Hepatocyte (in vitro differentiated cells): ENCODE measurements at regions not wholly inside any gene's neighbourhood (a gene's known extent, or its start where the extent isn't known, plus 50 kb on each side); places are given as distances from the start of the nearest gene placed in this dataset.
A peak's percentile ranks its signal among the peaks of the same experiment; 100 is the strongest.

Source experiments
- DNase-seq: peaks from one replicate; pipeline ENCODE4 v3.0.0-alpha.2; 2016; ENCODE audit warnings: low spot score
- H2AFZ ChIP-seq: fragments of 200-600 bp; sonication (generic); 2 replicates; pipeline ENCODE4 v1.6.0; 2016; ENCODE audit warnings: antibody characterized with exemption, mild to moderate bottlenecking
- H3K27ac ChIP-seq: fragments of 200-600 bp; sonication (generic); 2 replicates; pipeline ENCODE4 v1.5.1; 2016; ENCODE audit warnings: mild to moderate bottlenecking
- H3K27me3 ChIP-seq: fragments of 200-600 bp; sonication (generic); 2 replicates; pipeline ENCODE4 v1.6.1; 2016
- H3K36me3 ChIP-seq: fragments of 200-600 bp; sonication (generic); replicated peaks from 2 replicates; pipeline ENCODE4 v1.5.1; 2016; ENCODE audit warnings: low read depth; ENCODE audit not compliant: insufficient read depth
- H3K4me1 ChIP-seq: fragments of 200-600 bp; sonication (generic); 2 replicates; pipeline ENCODE4 v1.5.1; 2016; ENCODE audit warnings: mild to moderate bottlenecking, moderate library complexity; ENCODE audit not compliant: insufficient read depth
- H3K4me2 ChIP-seq: fragments of 200-600 bp; sonication (generic); 2 replicates; pipeline ENCODE4 v1.6.0; 2016
- H3K4me3 ChIP-seq: fragments of 200-600 bp; sonication (generic); 2 replicates; pipeline ENCODE4 v1.5.1; 2016; ENCODE audit warnings: mild to moderate bottlenecking
- H3K79me2 ChIP-seq: fragments of 200-600 bp; sonication (generic); 2 replicates; pipeline ENCODE4 v1.6.0; 2017; ENCODE audit warnings: mild to moderate bottlenecking
- H3K9me2 ChIP-seq: fragments of 200-600 bp; sonication (generic); replicated peaks from 2 replicates; pipeline ENCODE4 v1.6.0; 2017; ENCODE audit warnings: mild to moderate bottlenecking; ENCODE audit not compliant: insufficient read depth
- H3K9me3 ChIP-seq: fragments of 200-600 bp; sonication (generic); 2 replicates; pipeline ENCODE4 v1.5.1; 2016; ENCODE audit warnings: low read depth, mild to moderate bottlenecking
- H4K20me1 ChIP-seq: fragments of 200-600 bp; sonication (generic); 2 replicates; pipeline ENCODE4 v1.6.0; 2016; ENCODE audit warnings: mild to moderate bottlenecking; ENCODE audit not compliant: insufficient read depth, poor library complexity, severe bottlenecking
- EZH2 ChIP-seq: fragments of 200-600 bp; sonication (generic); IDR thresholded peaks from 2 replicates; pipeline ENCODE4 v1.6.1; 2016; ENCODE audit warnings: antibody characterized with exemption, mild to moderate bottlenecking, borderline replicate concordance
- EZH2phosphoT487 ChIP-seq: fragments of 200-600 bp; sonication (generic); IDR thresholded peaks from one replicate; pipeline ENCODE4 v1.6.1; 2018; ENCODE audit warnings: antibody characterized with exemption, mild to moderate bottlenecking, low read depth, moderate library complexity; ENCODE audit not compliant: unreplicated experiment, severe bottlenecking
- WGBS: methylation state at CpG from one replicate; pipeline ENCODE4 v1.1.6; 2016; ENCODE audit warnings: low lambda C conversion rate; ENCODE audit errors: missing lambda C conversion rate; 5-methylcytosine and 5-hydroxymethylcytosine counted together
- TF ChIP-seq, protein P1 (sequence below): fragments of 200-600 bp; sonication (generic); IDR thresholded peaks from 2 replicates; pipeline ENCODE4 v1.5.1; 2016; ENCODE audit warnings: antibody characterized with exemption, mild to moderate bottlenecking; ENCODE audit not compliant: poor library complexity

- DNase-seq, result no peak
- Histone ChIP-seq H3K9me2 (no peaks in the 10 kb centered on the region), H3K79me2 (no peaks in the 10 kb centered on the region), H3K4me1 (no peaks in the 10 kb centered on the region), H3K9me3 (no peaks in the 10 kb centered on the region), H3K27ac (no peak overlapping the region), H2AFZ (no peak overlapping the region), H3K4me3 (no peak overlapping the region), H3K27me3 (no peaks in the 10 kb centered on the region), H3K4me2 (no peak overlapping the region), H3K36me3 (no peaks in the 10 kb centered on the region), H4K20me1 (no peaks in the 10 kb centered on the region)
- WGBS, result 97% methylated on average over 4 of the region's 4 CpGs
- no peak for TF ChIP-seq EZH2phosphoT487
- TF ChIP-seq, protein P1, sequence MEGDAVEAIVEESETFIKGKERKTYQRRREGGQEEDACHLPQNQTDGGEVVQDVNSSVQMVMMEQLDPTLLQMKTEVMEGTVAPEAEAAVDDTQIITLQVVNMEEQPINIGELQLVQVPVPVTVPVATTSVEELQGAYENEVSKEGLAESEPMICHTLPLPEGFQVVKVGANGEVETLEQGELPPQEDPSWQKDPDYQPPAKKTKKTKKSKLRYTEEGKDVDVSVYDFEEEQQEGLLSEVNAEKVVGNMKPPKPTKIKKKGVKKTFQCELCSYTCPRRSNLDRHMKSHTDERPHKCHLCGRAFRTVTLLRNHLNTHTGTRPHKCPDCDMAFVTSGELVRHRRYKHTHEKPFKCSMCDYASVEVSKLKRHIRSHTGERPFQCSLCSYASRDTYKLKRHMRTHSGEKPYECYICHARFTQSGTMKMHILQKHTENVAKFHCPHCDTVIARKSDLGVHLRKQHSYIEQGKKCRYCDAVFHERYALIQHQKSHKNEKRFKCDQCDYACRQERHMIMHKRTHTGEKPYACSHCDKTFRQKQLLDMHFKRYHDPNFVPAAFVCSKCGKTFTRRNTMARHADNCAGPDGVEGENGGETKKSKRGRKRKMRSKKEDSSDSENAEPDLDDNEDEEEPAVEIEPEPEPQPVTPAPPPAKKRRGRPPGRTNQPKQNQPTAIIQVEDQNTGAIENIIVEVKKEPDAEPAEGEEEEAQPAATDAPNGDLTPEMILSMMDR, result no peak
- no peak for TF ChIP-seq EZH2
These were observed 396.5 kb downstream of the ZNF608 start for GRCh38 chr5:124349931-124350330.

DNA sequence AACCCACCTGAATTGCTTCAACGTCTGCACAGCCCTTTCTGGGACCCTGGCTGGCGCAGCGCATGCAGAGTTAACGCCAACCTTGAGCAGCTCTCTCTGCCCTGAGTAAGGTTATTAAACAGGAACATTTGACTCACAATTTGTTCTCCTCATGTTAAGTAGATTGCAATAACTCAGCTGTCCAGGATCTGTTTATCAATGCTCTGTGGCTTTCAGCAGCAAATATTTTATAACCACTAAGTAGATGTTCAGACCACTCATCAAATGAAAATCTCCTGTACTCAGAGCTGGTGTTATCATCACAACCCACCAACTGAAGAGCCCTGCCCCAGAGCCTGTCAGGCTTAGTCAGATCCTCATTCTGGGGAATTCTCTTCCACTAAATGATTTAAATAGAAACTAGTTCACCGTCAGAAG, 403.0 kb downstream of the ZNF608 start:
- Histone ChIP-seq H3K36me3 (no peaks in the 10 kb centered on the region), H3K27me3 (no peaks in the 10 kb centered on the region), H2AFZ (no peak overlapping the region), H3K4me2 (no peak overlapping the region), H3K79me2 (no peaks in the 10 kb centered on the region), H3K4me1 (peaks cover 16% of the 10 kb centered on the region), H3K4me3 (no peak overlapping the region), H3K9me3 (no peaks in the 10 kb centered on the region), H4K20me1 (no peaks in the 10 kb centered on the region), H3K9me2 (no peaks in the 10 kb centered on the region), H3K27ac (peak overlapping the region; percentile 5)
- 62% methylated on average over 5 of the region's 5 CpGs for WGBS
- DNase-seq, result peak; percentile 12
- TF ChIP-seq, protein P1, result no peak
- TF ChIP-seq EZH2, result no peak
- TF ChIP-seq EZH2phosphoT487, result no peak

DNA sequence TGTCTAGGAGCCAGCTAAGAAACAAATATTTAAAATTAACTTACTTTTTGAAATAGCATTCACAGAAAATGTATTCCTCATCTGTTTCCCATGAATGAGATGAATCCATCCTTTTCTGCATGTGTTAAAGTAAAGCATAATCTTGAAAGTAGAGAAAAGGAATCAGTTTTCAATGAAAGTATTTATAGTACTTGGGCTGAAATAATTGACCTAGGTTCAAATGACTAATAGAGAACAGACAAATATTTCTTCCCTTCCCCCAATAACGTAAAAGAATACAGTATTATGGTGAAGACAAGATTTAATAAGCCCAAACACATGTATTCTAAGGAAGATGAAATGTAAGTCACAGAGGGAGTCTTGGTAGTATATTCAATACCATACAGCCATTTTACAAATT, 403.5 kb downstream of the ZNF608 start:
- no peak overlapping the region for H3K4me2 ChIP-seq
- TF ChIP-seq, protein P1, result no peak
- no peak for TF ChIP-seq EZH2
- WGBS, result 81% methylated on average over 1 of the region's 1 CpG
- H3K4me3 ChIP-seq, result no peak overlapping the region
- H3K9me3 ChIP-seq, result no peaks in the 10 kb centered on the region
- peak overlapping the region; percentile 5 for H3K27ac ChIP-seq
- H3K4me1 ChIP-seq, result peaks cover 16% of the 10 kb centered on the region
- H3K27me3 ChIP-seq, result no peaks in the 10 kb centered on the region
- H4K20me1 ChIP-seq, result no peaks in the 10 kb centered on the region
- H3K9me2 ChIP-seq, result no peaks in the 10 kb centered on the region
- no peak for DNase-seq
- no peaks in the 10 kb centered on the region for H3K79me2 ChIP-seq
- no peak overlapping the region for H2AFZ ChIP-seq
- no peaks in the 10 kb centered on the region for H3K36me3 ChIP-seq

DNA sequence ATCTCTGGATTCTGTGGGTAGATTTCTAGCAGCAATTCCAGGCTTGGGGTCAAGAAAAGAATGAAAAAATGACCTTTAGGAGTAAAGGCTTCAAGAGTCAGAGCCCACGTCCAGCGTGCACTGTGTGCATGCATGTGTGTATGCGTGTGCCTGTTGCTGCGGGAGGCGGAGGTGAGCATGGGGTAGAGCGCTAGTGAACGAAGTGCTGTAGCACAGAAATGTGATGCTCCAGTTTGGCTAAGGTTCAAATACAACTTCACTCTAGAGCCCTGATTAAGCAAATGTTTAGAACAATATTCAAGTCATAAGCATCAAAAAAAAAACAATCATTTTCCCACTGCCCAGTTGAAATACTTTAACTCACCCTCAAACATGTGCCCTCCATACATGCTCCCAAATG, 403.9 kb downstream of the ZNF608 start:
- WGBS, result 84% methylated on average over 7 of the region's 7 CpGs
- H3K9me2 ChIP-seq, result no peaks in the 10 kb centered on the region
- no peak overlapping the region for H3K4me3 ChIP-seq
- TF ChIP-seq EZH2 (no peak), EZH2phosphoT487 (no peak)
- TF ChIP-seq, protein P1, result no peak
- H3K79me2 ChIP-seq, result no peaks in the 10 kb centered on the region
- H4K20me1 ChIP-seq, result no peaks in the 10 kb centered on the region
- DNase-seq, result no peak
- peaks cover 16% of the 10 kb centered on the region for H3K4me1 ChIP-seq
- H2AFZ ChIP-seq, result no peak overlapping the region
- no peaks in the 10 kb centered on the region for H3K9me3 ChIP-seq
- H3K4me2 ChIP-seq, result peak overlapping the region; percentile 32
- no peaks in the 10 kb centered on the region for H3K36me3 ChIP-seq
- H3K27ac ChIP-seq, result peak overlapping the region; percentile 11
- no peaks in the 10 kb centered on the region for H3K27me3 ChIP-seq
